ENCODE measurements at regions not wholly inside any gene's neighbourhood (a gene's known extent, or its start where the extent isn't known, plus 50 kb on each side); places are given as distances from the start of the nearest gene placed in this dataset.

GRCh38 chr6:94813806-94814205 is 763.5 kb upstream of the MANEA start:
- no peak for TF ChIP-seq CTCF (IDR thresholded peaks at IDR 0.05)
- no peak for TF ChIP-seq POLR2A (IDR thresholded peaks at IDR 0.05)
